Mammary epithelial cell (primary cell): ENCODE measurements at regions not wholly inside any gene's neighbourhood (a gene's known extent, or its start where the extent isn't known, plus 50 kb on each side); places are given as distances from the start of the nearest gene placed in this dataset.

Experiments used
- EZH2 ChIP-seq: IDR thresholded peaks from 2 replicates; pipeline ENCODE4 v1.6.1; 2012; ENCODE audit warnings: low read length, inconsistent platforms, borderline replicate concordance
- TF ChIP-seq, protein P1 (sequence below), 2 donors: IDR thresholded peaks in 1 of 2; conservative IDR thresholded peaks in 1 of 2; 2 replicates each; pipeline ENCODE4 v1.5.1; 2011 to 2012; ENCODE audit warnings: inconsistent platforms in 2 of 2, low read length in 2 of 2, mild to moderate bottlenecking in 2 of 2, control low read depth in 1 of 2, low read depth in 1 of 2; ENCODE audit not compliant: insufficient read depth in 1 of 2; ENCODE audit errors: extremely low read depth in 1 of 2

DNA sequence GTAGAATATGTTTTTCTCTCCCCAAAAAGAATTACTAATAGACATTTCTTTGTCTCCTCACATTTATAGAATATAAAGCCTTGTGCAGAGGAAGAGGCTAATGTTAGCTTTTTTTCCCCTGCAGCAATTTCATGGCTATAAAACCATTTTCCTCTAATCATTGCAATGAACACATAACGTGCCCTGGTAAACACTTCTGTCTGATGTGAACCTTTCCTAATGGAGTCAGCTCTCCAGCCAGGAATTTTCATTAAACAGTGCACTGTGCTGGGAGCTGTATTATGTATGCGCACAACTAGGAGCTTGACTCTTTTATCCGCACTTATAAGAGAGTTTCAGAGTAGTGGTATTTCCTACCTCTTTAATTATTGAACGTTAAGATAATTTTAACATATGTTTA lies 63.9 kb upstream of the SPATS2L start:
- TF ChIP-seq, protein P1, sequence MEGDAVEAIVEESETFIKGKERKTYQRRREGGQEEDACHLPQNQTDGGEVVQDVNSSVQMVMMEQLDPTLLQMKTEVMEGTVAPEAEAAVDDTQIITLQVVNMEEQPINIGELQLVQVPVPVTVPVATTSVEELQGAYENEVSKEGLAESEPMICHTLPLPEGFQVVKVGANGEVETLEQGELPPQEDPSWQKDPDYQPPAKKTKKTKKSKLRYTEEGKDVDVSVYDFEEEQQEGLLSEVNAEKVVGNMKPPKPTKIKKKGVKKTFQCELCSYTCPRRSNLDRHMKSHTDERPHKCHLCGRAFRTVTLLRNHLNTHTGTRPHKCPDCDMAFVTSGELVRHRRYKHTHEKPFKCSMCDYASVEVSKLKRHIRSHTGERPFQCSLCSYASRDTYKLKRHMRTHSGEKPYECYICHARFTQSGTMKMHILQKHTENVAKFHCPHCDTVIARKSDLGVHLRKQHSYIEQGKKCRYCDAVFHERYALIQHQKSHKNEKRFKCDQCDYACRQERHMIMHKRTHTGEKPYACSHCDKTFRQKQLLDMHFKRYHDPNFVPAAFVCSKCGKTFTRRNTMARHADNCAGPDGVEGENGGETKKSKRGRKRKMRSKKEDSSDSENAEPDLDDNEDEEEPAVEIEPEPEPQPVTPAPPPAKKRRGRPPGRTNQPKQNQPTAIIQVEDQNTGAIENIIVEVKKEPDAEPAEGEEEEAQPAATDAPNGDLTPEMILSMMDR (conservative IDR thresholded peaks at IDR 0.05 in 1 of 2, IDR thresholded peaks at IDR 0.05 in 1 of 2; ENCODE audit: extremely low read depth in 1 of 2, insufficient read depth in 1 of 2, low read depth in 1 of 2, low read length in 2 of 2) = no peak
- no peak for TF ChIP-seq EZH2
